ENCODE measurements at regions not wholly inside any gene's neighbourhood (a gene's known extent, or its start where the extent isn't known, plus 50 kb on each side); places are given as distances from the start of the nearest gene placed in this dataset.

DNA sequence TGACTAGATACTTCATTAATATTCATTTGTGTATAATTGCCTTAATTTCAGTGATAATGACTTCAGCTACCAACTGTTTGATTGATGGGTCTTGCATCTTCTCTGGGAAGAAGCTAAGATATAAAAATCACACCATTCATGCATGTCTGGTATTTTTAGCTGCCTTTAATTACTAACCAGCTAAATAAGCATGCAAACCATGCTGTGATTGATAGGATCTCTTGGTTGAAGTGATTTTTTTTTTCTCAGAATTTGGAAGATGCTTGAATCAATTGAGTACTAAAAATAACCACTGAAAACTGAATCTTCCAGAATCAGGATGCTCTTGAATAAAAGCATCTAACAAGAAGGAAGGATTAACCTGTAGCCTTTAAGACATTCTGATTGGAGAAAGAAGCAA, 668.8 kb downstream of the TDRD15 start:
- TF ChIP-seq JUND (IDR thresholded peaks at IDR 0.05) (no peak), SIN3A (IDR thresholded peaks at IDR 0.05; ENCODE audit: low read depth) (no peak), POLR2AphosphoS5 (IDR thresholded peaks at IDR 0.05; ENCODE audit: low read depth, low read length) (no peak), CEBPB (IDR thresholded peaks at IDR 0.05; ENCODE audit: low read depth) (no peak), RAD21 (IDR thresholded peaks at IDR 0.05; ENCODE audit: low read depth) (no peak), EZH2phosphoT487 (IDR thresholded peaks at IDR 0.05; ENCODE audit: borderline replicate concordance) (no peak), YY1 (IDR thresholded peaks at IDR 0.05; ENCODE audit: extremely low read depth, insufficient replicate concordance, low read depth, low read length) (no peak), POLR2A (IDR thresholded peaks at IDR 0.05; ENCODE audit: borderline replicate concordance, extremely low read depth, insufficient read depth, insufficient read length) (no peak), EZH2 (IDR thresholded peaks at IDR 0.05) (no peak), ZNF274 (IDR thresholded peaks at IDR 0.05; ENCODE audit: low read depth, low read length) (no peak)
- TF ChIP-seq, protein P1, sequence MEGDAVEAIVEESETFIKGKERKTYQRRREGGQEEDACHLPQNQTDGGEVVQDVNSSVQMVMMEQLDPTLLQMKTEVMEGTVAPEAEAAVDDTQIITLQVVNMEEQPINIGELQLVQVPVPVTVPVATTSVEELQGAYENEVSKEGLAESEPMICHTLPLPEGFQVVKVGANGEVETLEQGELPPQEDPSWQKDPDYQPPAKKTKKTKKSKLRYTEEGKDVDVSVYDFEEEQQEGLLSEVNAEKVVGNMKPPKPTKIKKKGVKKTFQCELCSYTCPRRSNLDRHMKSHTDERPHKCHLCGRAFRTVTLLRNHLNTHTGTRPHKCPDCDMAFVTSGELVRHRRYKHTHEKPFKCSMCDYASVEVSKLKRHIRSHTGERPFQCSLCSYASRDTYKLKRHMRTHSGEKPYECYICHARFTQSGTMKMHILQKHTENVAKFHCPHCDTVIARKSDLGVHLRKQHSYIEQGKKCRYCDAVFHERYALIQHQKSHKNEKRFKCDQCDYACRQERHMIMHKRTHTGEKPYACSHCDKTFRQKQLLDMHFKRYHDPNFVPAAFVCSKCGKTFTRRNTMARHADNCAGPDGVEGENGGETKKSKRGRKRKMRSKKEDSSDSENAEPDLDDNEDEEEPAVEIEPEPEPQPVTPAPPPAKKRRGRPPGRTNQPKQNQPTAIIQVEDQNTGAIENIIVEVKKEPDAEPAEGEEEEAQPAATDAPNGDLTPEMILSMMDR (IDR thresholded peaks at IDR 0.05 in 2 of 3, conservative IDR thresholded peaks at IDR 0.05 in 1 of 3; ENCODE audit: borderline replicate concordance in 1 of 3, insufficient read depth in 1 of 3, low read depth in 2 of 3, low read length in 2 of 3): no peak
- TF ChIP-seq, protein P2, sequence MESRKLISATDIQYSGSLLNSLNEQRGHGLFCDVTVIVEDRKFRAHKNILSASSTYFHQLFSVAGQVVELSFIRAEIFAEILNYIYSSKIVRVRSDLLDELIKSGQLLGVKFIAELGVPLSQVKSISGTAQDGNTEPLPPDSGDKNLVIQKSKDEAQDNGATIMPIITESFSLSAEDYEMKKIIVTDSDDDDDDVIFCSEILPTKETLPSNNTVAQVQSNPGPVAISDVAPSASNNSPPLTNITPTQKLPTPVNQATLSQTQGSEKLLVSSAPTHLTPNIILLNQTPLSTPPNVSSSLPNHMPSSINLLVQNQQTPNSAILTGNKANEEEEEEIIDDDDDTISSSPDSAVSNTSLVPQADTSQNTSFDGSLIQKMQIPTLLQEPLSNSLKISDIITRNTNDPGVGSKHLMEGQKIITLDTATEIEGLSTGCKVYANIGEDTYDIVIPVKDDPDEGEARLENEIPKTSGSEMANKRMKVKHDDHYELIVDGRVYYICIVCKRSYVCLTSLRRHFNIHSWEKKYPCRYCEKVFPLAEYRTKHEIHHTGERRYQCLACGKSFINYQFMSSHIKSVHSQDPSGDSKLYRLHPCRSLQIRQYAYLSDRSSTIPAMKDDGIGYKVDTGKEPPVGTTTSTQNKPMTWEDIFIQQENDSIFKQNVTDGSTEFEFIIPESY (IDR thresholded peaks at IDR 0.05; ENCODE audit: extremely low read depth, insufficient replicate concordance, low read length): no peak
- TF ChIP-seq, protein P3, sequence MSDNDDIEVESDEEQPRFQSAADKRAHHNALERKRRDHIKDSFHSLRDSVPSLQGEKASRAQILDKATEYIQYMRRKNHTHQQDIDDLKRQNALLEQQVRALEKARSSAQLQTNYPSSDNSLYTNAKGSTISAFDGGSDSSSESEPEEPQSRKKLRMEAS (IDR thresholded peaks at IDR 0.05): no peak
- TF ChIP-seq, protein P4, sequence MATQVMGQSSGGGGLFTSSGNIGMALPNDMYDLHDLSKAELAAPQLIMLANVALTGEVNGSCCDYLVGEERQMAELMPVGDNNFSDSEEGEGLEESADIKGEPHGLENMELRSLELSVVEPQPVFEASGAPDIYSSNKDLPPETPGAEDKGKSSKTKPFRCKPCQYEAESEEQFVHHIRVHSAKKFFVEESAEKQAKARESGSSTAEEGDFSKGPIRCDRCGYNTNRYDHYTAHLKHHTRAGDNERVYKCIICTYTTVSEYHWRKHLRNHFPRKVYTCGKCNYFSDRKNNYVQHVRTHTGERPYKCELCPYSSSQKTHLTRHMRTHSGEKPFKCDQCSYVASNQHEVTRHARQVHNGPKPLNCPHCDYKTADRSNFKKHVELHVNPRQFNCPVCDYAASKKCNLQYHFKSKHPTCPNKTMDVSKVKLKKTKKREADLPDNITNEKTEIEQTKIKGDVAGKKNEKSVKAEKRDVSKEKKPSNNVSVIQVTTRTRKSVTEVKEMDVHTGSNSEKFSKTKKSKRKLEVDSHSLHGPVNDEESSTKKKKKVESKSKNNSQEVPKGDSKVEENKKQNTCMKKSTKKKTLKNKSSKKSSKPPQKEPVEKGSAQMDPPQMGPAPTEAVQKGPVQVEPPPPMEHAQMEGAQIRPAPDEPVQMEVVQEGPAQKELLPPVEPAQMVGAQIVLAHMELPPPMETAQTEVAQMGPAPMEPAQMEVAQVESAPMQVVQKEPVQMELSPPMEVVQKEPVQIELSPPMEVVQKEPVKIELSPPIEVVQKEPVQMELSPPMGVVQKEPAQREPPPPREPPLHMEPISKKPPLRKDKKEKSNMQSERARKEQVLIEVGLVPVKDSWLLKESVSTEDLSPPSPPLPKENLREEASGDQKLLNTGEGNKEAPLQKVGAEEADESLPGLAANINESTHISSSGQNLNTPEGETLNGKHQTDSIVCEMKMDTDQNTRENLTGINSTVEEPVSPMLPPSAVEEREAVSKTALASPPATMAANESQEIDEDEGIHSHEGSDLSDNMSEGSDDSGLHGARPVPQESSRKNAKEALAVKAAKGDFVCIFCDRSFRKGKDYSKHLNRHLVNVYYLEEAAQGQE (IDR thresholded peaks at IDR 0.05; ENCODE audit: low read depth): no peak
